Liver (tissue), 3 donors: ENCODE measurements at regions not wholly inside any gene's neighbourhood (a gene's known extent, or its start where the extent isn't known, plus 50 kb on each side); places are given as distances from the start of the nearest gene placed in this dataset.

ENCODE experiments used
- FOXA1 ChIP-seq: IDR thresholded peaks from 2 replicates; pipeline ENCODE4 v1.6.1; 2016; ENCODE audit warnings: antibody characterized with exemption
- GABPA ChIP-seq, 2 donors: IDR thresholded peaks in 1 of 2; conservative IDR thresholded peaks in 1 of 2; 2 replicates each; pipeline ENCODE4 v1.6.1; 2016; ENCODE audit warnings: antibody characterized with exemption in 2 of 2, mild to moderate bottlenecking in 1 of 2, moderate library complexity in 1 of 2
- RAD21 ChIP-seq, 2 donors: IDR thresholded peaks; 2 replicates each; pipeline ENCODE4 v1.6.1; 2016; ENCODE audit warnings: antibody characterized with exemption in 2 of 2, mild to moderate bottlenecking in 2 of 2
- SP1 ChIP-seq: IDR thresholded peaks from 2 replicates; pipeline ENCODE4 v1.6.1; 2018; ENCODE audit warnings: antibody characterized with exemption, mild to moderate bottlenecking
- TAF1 ChIP-seq: conservative IDR thresholded peaks from 2 replicates; pipeline ENCODE4 v1.6.1; 2016; ENCODE audit warnings: antibody characterized with exemption, mild to moderate bottlenecking
- TF ChIP-seq, protein P1 (sequence below): fragments of 150-350 bp; IDR thresholded peaks from 2 replicates; pipeline ENCODE4 v1.5.1; 2017; ENCODE audit warnings: improper control_type of control experiment, low read depth, low read length; ENCODE audit not compliant: missing input control
- TF ChIP-seq, protein P2 (sequence below): IDR thresholded peaks from 2 replicates; pipeline ENCODE4 v1.6.1; 2016; ENCODE audit warnings: antibody characterized with exemption
- TF ChIP-seq, protein P3 (sequence below): IDR thresholded peaks from 2 replicates; pipeline ENCODE4 v1.6.1; 2016; ENCODE audit warnings: antibody characterized with exemption, mild to moderate bottlenecking
- donor health status: healthy.
- donor health status: healthy.

DNA sequence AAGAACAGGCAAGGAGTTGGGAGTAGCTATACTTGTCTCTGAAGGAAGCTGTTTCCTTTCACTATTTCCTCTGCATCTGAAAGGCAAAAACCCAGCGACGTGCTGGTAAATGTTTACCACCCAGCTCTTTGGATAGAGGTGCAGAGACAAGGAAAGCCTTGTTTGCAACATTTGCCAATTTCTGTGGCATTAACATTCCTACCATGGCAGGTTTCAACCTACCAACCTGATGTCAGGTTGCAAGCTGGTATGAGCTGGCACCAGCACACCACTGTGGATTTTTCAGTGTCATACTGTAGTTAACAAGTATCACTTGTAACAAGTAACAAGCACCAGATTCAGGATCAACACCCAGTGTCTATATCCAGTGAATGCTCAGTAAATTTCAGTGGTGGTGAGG, 294.8 kb upstream of the TMPO start:
- TF ChIP-seq TAF1: no peak
- TF ChIP-seq, protein P1, sequence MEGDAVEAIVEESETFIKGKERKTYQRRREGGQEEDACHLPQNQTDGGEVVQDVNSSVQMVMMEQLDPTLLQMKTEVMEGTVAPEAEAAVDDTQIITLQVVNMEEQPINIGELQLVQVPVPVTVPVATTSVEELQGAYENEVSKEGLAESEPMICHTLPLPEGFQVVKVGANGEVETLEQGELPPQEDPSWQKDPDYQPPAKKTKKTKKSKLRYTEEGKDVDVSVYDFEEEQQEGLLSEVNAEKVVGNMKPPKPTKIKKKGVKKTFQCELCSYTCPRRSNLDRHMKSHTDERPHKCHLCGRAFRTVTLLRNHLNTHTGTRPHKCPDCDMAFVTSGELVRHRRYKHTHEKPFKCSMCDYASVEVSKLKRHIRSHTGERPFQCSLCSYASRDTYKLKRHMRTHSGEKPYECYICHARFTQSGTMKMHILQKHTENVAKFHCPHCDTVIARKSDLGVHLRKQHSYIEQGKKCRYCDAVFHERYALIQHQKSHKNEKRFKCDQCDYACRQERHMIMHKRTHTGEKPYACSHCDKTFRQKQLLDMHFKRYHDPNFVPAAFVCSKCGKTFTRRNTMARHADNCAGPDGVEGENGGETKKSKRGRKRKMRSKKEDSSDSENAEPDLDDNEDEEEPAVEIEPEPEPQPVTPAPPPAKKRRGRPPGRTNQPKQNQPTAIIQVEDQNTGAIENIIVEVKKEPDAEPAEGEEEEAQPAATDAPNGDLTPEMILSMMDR: no peak
- TF ChIP-seq, protein P2, sequence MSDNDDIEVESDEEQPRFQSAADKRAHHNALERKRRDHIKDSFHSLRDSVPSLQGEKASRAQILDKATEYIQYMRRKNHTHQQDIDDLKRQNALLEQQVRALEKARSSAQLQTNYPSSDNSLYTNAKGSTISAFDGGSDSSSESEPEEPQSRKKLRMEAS: no peak
- TF ChIP-seq SP1: no peak
- TF ChIP-seq RAD21 (IDR thresholded peaks at IDR 0.05): no peak
- no peak for TF ChIP-seq GABPA (IDR thresholded peaks at IDR 0.05 in 1 of 2, conservative IDR thresholded peaks at IDR 0.05 in 1 of 2)
- no peak for TF ChIP-seq FOXA1
- TF ChIP-seq, protein P3, sequence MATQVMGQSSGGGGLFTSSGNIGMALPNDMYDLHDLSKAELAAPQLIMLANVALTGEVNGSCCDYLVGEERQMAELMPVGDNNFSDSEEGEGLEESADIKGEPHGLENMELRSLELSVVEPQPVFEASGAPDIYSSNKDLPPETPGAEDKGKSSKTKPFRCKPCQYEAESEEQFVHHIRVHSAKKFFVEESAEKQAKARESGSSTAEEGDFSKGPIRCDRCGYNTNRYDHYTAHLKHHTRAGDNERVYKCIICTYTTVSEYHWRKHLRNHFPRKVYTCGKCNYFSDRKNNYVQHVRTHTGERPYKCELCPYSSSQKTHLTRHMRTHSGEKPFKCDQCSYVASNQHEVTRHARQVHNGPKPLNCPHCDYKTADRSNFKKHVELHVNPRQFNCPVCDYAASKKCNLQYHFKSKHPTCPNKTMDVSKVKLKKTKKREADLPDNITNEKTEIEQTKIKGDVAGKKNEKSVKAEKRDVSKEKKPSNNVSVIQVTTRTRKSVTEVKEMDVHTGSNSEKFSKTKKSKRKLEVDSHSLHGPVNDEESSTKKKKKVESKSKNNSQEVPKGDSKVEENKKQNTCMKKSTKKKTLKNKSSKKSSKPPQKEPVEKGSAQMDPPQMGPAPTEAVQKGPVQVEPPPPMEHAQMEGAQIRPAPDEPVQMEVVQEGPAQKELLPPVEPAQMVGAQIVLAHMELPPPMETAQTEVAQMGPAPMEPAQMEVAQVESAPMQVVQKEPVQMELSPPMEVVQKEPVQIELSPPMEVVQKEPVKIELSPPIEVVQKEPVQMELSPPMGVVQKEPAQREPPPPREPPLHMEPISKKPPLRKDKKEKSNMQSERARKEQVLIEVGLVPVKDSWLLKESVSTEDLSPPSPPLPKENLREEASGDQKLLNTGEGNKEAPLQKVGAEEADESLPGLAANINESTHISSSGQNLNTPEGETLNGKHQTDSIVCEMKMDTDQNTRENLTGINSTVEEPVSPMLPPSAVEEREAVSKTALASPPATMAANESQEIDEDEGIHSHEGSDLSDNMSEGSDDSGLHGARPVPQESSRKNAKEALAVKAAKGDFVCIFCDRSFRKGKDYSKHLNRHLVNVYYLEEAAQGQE: no peak
